ENCODE measurements at regions not wholly inside any gene's neighbourhood (a gene's known extent, or its start where the extent isn't known, plus 50 kb on each side); places are given as distances from the start of the nearest gene placed in this dataset.

- TF ChIP-seq ZSCAN23 (tag by site-specific recombination; IDR thresholded peaks at IDR 0.05), result no peak
- no peak for TF ChIP-seq GLI4 (tag by site-specific recombination; IDR thresholded peaks at IDR 0.05)
- no peak for TF ChIP-seq CTCF (tag by site-specific recombination; IDR thresholded peaks at IDR 0.05)
- no peak for TF ChIP-seq ZNF311 (tag by site-specific recombination; IDR thresholded peaks at IDR 0.05; ENCODE audit: borderline replicate concordance)
- TF ChIP-seq ZNF473 (tag by site-specific recombination; IDR thresholded peaks at IDR 0.05), result no peak
- TF ChIP-seq ZNF707 (tag by site-specific recombination; IDR thresholded peaks at IDR 0.05), result no peak
- TF ChIP-seq ZNF791 (tag by site-specific recombination; IDR thresholded peaks at IDR 0.05), result no peak
- no peak for TF ChIP-seq ZNF785 (tag by site-specific recombination; IDR thresholded peaks at IDR 0.05)
- TF ChIP-seq ZNF174 (tag by site-specific recombination; IDR thresholded peaks at IDR 0.05), result no peak
These were observed 252.9 kb upstream of the MAN1A1 start for GRCh38 chr6:119602215-119603178.

Data from HEK293 (cell line).